GM19455 (cell line): ENCODE measurements at regions not wholly inside any gene's neighbourhood (a gene's known extent, or its start where the extent isn't known, plus 50 kb on each side); places are given as distances from the start of the nearest gene placed in this dataset.

Experiments used
- ATAC-seq: cut with Tn5 transposase; IDR thresholded peaks from one replicate; pipeline ENCODE4 v1.9.1; 2021; ENCODE audit not compliant: unreplicated experiment

GRCh38 chr2:9738062-9738461 lies 105.2 kb upstream of the TAF1B start:
- ATAC-seq: no peak

GRCh38 chr2:9738535-9739496 lies 104.5 kb upstream of the TAF1B start:
- ATAC-seq: peak; percentile 59

- no peak for ATAC-seq
These were observed 103.7 kb upstream of the TAF1B start for GRCh38 chr2:9739531-9739964.

- ATAC-seq: no peak
These were observed 102.7 kb upstream of the TAF1B start for GRCh38 chr2:9740382-9741073.

- ATAC-seq: no peak
These were observed 102.2 kb upstream of the TAF1B start for GRCh38 chr2:9741110-9741509.

- ATAC-seq: no peak
These were observed 100.7 kb upstream of the TAF1B start for GRCh38 chr2:9742601-9743000.

- no peak for ATAC-seq
These were observed 98.8 kb upstream of the TAF1B start for GRCh38 chr2:9744256-9745004.

GRCh38 chr2:9745153-9745899 lies 97.9 kb upstream of the TAF1B start:
- no peak for ATAC-seq

- no peak for ATAC-seq
These were observed 95.9 kb upstream of the TAF1B start for GRCh38 chr2:9747396-9747795.

GRCh38 chr2:9748577-9748976 lies 94.7 kb upstream of the TAF1B start:
- ATAC-seq: no peak

GRCh38 chr2:9749546-9750223 lies 93.6 kb upstream of the TAF1B start:
- no peak for ATAC-seq

GRCh38 chr2:9750224-9751215 lies 92.8 kb upstream of the TAF1B start:
- no peak for ATAC-seq

- no peak for ATAC-seq
These were observed 91.4 kb upstream of the TAF1B start for GRCh38 chr2:9751831-9752230.

GRCh38 chr2:9752441-9753275 lies 90.6 kb upstream of the TAF1B start:
- peak; percentile 46 for ATAC-seq

- ATAC-seq: peak; percentile 75
These were observed 90.0 kb upstream of the TAF1B start for GRCh38 chr2:9753276-9753600.

GRCh38 chr2:9753665-9754531 lies 89.4 kb upstream of the TAF1B start:
- ATAC-seq: no peak

- no peak for ATAC-seq
These were observed 88.8 kb upstream of the TAF1B start for GRCh38 chr2:9754532-9754887.
